Endothelial cell of umbilical vein (primary cell): ENCODE measurements at regions not wholly inside any gene's neighbourhood (a gene's known extent, or its start where the extent isn't known, plus 50 kb on each side); places are given as distances from the start of the nearest gene placed in this dataset.

Source experiments
- BruUV-seq: library from RNA; stranded (reverse); fragments of 400-500 nt; replicated peaks from 2 replicates; lab custom pipeline; 2021; lab: Mats Ljungman, UMichigan
- CTCF ChIA-PET: fragments of 300-600, 350-600 bp; sonication (Branson Sonifier 250); formaldehyde crosslinking; loops from one replicate; lab custom pipeline; 2021; ENCODE audit warnings: antibody characterized with exemption, inconsistent platforms; lab: Charles Lee
- POLR2A ChIA-PET: fragments of 300-600, 350-600 bp; sonication (Branson Sonifier 250); formaldehyde crosslinking; loops from one replicate; lab custom pipeline; 2021; ENCODE audit warnings: antibody characterized with exemption, inconsistent platforms; lab: Charles Lee
- DNase-seq: peaks from one replicate; pipeline ENCODE4 v3.0.0-alpha.2; 2011; ENCODE audit warnings: low read depth, low spot score
- FAIRE-seq: peaks from 2 replicates; lab custom pipeline; 2011; peaks lifted over from hg19 to GRCh38; lab: Jason Lieb, UNC
- H2AFZ ChIP-seq: 2 replicates; pipeline ENCODE4 v1.6.0; 2012; ENCODE audit warnings: low read depth, low read length, control low read depth, inconsistent platforms
- H3K27ac ChIP-seq: 2 replicates; pipeline ENCODE4 v1.5.1; 2011; ENCODE audit warnings: low read depth, mild to moderate bottlenecking, control low read depth, low read length, moderate library complexity; ENCODE audit not compliant: insufficient read depth
- H3K27me3 ChIP-seq, 2 experiments: 2 replicates each; pipeline versions ENCODE4 v1.6.0 to v1.6.1; 2011; ENCODE audit warnings: low read length in 2 of 2, mixed read lengths in 1 of 2; ENCODE audit not compliant: control insufficient read depth in 2 of 2, insufficient read depth in 2 of 2
- H3K36me3 ChIP-seq, 2 experiments: 2 replicates in 1 of 2; 3 replicates in 1 of 2; pipeline ENCODE4 v1.5.1; 2011; ENCODE audit warnings: low read length in 2 of 2, mild to moderate bottlenecking in 1 of 2, moderate library complexity in 1 of 2; ENCODE audit not compliant: control insufficient read depth in 2 of 2, insufficient read depth in 2 of 2; ENCODE audit errors: extremely low read depth in 1 of 2
- H3K4me1 ChIP-seq: 3 replicates; pipeline ENCODE4 v1.5.1; 2011; ENCODE audit warnings: mild to moderate bottlenecking, low read length; ENCODE audit not compliant: control insufficient read depth, insufficient read depth; ENCODE audit errors: extremely low read depth
- H3K4me2 ChIP-seq: 2 replicates; pipeline ENCODE4 v1.6.1; 2011; ENCODE audit warnings: low read length, control low read depth, mixed read lengths; ENCODE audit not compliant: insufficient read depth
- H3K4me3 ChIP-seq, 3 experiments: fragments of 200-600 bp in 1 of 3; sonication (generic), shearing (Covaris generic) in 1 of 3; replicated peaks in 1 of 3; 2 replicates each; pipeline ENCODE4 v1.5.1; 2011 to 2016; ENCODE audit warnings: control low read depth in 3 of 3, low read length in 3 of 3, mild to moderate bottlenecking in 2 of 3, inconsistent platforms in 1 of 3, low read depth in 1 of 3, moderate library complexity in 1 of 3; ENCODE audit not compliant: insufficient read depth in 1 of 3
- H3K79me2 ChIP-seq: 2 replicates; pipeline ENCODE4 v1.6.0; 2012; ENCODE audit warnings: low read length, inconsistent platforms; ENCODE audit not compliant: control insufficient read depth, insufficient read depth
- H3K9ac ChIP-seq: replicated peaks from 2 replicates; pipeline ENCODE3; 2011; ENCODE audit warnings: low read length, control low read depth; ENCODE audit not compliant: insufficient read depth; ENCODE audit errors: extremely low read depth
- H3K9me1 ChIP-seq: replicated peaks from 3 replicates; pipeline ENCODE4 v1.6.0; 2011; ENCODE audit warnings: mild to moderate bottlenecking, low read length; ENCODE audit not compliant: control insufficient read depth, insufficient read depth; ENCODE audit errors: extremely low read depth
- H3K9me3 ChIP-seq: replicated peaks from 2 replicates; pipeline ENCODE4 v1.5.1; 2012; ENCODE audit warnings: low read length, inconsistent platforms; ENCODE audit not compliant: control insufficient read depth, insufficient read depth
- H4K20me1 ChIP-seq: replicated peaks from 2 replicates; pipeline ENCODE3; 2011; ENCODE audit warnings: mild to moderate bottlenecking, low read length; ENCODE audit not compliant: control insufficient read depth, insufficient read depth; ENCODE audit errors: extremely low read depth
- EZH2 ChIP-seq: IDR thresholded peaks from 2 replicates; pipeline ENCODE4 v1.6.1; 2012; ENCODE audit warnings: borderline replicate concordance, low read depth, mild to moderate bottlenecking, moderate library complexity, low read length, inconsistent platforms; ENCODE audit not compliant: severe bottlenecking
- FOS ChIP-seq: IDR thresholded peaks from 2 replicates; pipeline ENCODE4 v1.6.1; 2011; ENCODE audit warnings: mild to moderate bottlenecking, low read length, moderate library complexity, borderline replicate concordance; ENCODE audit not compliant: insufficient read depth
- GATA2 ChIP-seq: IDR thresholded peaks from 2 replicates; pipeline ENCODE4 v1.7.0; 2011; ENCODE audit warnings: low read depth, mild to moderate bottlenecking, moderate library complexity, mixed read lengths, low read length; ENCODE audit not compliant: insufficient read length, insufficient read depth
- POLR2A ChIP-seq: IDR thresholded peaks from 2 replicates; pipeline ENCODE4 v1.6.1; 2012; ENCODE audit warnings: low read depth, mild to moderate bottlenecking, control low read depth, low read length
- POLR2AphosphoS5 ChIP-seq: IDR thresholded peaks from 2 replicates; pipeline ENCODE4 v1.6.1; 2012; ENCODE audit warnings: low read depth, mild to moderate bottlenecking, control low read depth, low read length, moderate library complexity; ENCODE audit not compliant: insufficient read depth
- dilution Hi-C: fragments of 300-500 bp; cut with MboI; formaldehyde crosslinking; loops from one replicate; pipeline ENCODE4 v1.15.0; 2019; ENCODE audit warnings: low sequenced_read_pairs; ENCODE audit not compliant: extremely low pct_ligation_motif_present
- intact Hi-C: fragments of 100-400 bp; cut with micrococcal nuclease; formaldehyde crosslinking; loops from one replicate; pipeline ENCODE4 v1.10.0; 2022
- TF ChIP-seq, protein P1 (sequence below), 2 donors: IDR thresholded peaks; 1 replicate in 1 of 2; 2 replicates in 1 of 2; pipeline ENCODE4 v1.5.1; 2011; ENCODE audit warnings: low read length in 2 of 2, mild to moderate bottlenecking in 2 of 2, moderate library complexity in 2 of 2, control low read depth in 1 of 2, inconsistent platforms in 1 of 2, low read depth in 1 of 2; ENCODE audit not compliant: insufficient read depth in 1 of 2; ENCODE audit errors: extremely low read depth in 1 of 2

GRCh38 chr2:17085546-17086202 is 420.0 kb upstream of the CYRIA start:
- Histone ChIP-seq H3K9ac (no peak overlapping the region), H3K27ac (no peak overlapping the region), H2AFZ (no peak overlapping the region), H4K20me1 (no peaks in the 10 kb centered on the region), H3K9me1 (no peaks in the 10 kb centered on the region), H3K36me3 (no peaks in the 10 kb centered on the region), H3K79me2 (no peaks in the 10 kb centered on the region), H3K4me1 (no peaks in the 10 kb centered on the region), H3K9me3 (no peaks in the 10 kb centered on the region), H3K4me2 (no peak overlapping the region), H3K4me3 (no peak overlapping the region), H3K27me3 (no peaks in the 10 kb centered on the region)
- ChIA-PET POLR2A (no interaction called here), CTCF (no interaction called here)
- TF ChIP-seq, protein P1, sequence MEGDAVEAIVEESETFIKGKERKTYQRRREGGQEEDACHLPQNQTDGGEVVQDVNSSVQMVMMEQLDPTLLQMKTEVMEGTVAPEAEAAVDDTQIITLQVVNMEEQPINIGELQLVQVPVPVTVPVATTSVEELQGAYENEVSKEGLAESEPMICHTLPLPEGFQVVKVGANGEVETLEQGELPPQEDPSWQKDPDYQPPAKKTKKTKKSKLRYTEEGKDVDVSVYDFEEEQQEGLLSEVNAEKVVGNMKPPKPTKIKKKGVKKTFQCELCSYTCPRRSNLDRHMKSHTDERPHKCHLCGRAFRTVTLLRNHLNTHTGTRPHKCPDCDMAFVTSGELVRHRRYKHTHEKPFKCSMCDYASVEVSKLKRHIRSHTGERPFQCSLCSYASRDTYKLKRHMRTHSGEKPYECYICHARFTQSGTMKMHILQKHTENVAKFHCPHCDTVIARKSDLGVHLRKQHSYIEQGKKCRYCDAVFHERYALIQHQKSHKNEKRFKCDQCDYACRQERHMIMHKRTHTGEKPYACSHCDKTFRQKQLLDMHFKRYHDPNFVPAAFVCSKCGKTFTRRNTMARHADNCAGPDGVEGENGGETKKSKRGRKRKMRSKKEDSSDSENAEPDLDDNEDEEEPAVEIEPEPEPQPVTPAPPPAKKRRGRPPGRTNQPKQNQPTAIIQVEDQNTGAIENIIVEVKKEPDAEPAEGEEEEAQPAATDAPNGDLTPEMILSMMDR (IDR thresholded peaks at IDR 0.05; ENCODE audit: extremely low read depth in 1 of 2, insufficient read depth in 1 of 2, low read depth in 1 of 2, low read length in 2 of 2): no peak
- no peak for TF ChIP-seq POLR2A
- TF ChIP-seq FOS: no peak
- TF ChIP-seq GATA2: no peak
- TF ChIP-seq EZH2: no peak
- TF ChIP-seq POLR2AphosphoS5: no peak
- intact Hi-C loops (no loop called here), dilution Hi-C loops (no loop called here)
- FAIRE-seq: no peak
- BruUV-seq: no TSS peak
- DNase-seq: no peak
